GM21529 (cell line): ENCODE measurements at regions not wholly inside any gene's neighbourhood (a gene's known extent, or its start where the extent isn't known, plus 50 kb on each side); places are given as distances from the start of the nearest gene placed in this dataset.
"Not testable (repeated sequence)": the region's sequence is repeated elsewhere in the genome, so short reads cannot be mapped to it uniquely, and the experiment has no call there.

ENCODE experiments used
- ATAC-seq: cut with Tn5 transposase; IDR thresholded peaks from one replicate; pipeline ENCODE4 v1.9.1; 2021; ENCODE audit not compliant: unreplicated experiment

GRCh38 chr1:94675373-94675772 is 133.8 kb upstream of the F3 start:
- no peak for ATAC-seq

GRCh38 chr1:94674876-94675275 is 133.3 kb upstream of the F3 start:
- ATAC-seq = no peak

- no peak for ATAC-seq
Measured at GRCh38 chr1:94672934-94673333, 131.4 kb upstream of the F3 start.

DNA sequence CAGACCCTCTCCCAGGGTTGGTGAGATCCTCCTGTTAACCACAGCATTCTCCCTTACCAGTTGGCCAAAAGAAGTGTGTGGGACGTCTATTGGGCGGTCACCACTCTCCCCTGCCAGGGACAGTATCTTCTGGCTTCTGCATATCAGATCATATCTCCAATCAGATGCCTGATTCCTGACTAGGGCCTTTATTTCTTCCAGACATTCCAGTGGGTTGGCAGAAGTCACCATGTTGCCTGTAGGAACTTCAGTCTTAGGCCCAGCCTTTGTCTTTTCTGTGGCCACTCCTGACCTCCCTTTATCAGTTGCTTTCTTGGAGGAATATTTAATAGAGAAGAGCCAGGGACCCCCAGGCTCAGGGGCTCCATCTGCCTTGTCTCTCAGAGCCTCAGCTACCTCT is 130.4 kb upstream of the F3 start:
- no peak for ATAC-seq

DNA sequence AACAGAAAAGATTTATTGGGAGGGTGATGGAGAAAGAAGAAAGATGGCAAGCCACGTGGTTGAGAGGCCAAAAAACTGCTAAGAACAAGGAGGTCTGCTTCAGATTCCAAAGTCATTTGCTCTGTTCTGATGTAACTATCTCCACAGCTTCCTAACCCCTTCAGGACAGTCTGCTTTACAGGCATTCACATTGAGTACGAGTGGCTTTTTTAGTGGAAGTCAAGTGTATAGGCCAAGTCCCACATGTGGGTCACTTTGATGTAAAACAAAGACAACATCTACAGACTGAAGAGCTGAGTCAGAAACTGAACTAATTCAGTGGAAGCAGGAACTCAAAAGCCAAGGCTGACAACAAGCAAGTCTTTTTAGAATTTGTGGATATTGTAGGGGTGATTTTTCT is 128.7 kb upstream of the F3 start:
- no peak for ATAC-seq

- ATAC-seq = no peak
Measured at GRCh38 chr1:94669198-94669597, 127.6 kb upstream of the F3 start.

- no peak for ATAC-seq
Measured at GRCh38 chr1:94668528-94668927, 127.0 kb upstream of the F3 start.

DNA sequence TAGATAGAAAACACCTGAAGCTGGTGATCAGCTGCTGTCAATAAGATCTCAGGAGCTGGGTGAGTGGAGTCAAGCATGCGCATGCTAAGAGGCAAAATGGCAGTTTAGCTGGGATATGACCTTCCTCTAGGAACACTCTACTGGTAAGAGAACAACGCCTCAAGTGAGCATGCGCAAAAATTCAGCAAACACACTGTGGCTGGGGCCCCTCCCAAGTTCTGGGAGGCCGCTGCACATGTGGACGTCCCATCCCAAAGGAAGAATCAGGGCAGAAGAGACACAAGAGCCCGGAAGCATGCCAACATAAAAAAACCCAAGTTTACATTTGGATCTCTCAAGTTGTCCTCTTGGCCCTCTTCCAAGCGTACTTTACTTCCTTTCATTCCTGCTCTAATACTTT is 126.3 kb upstream of the F3 start:
- no peak for ATAC-seq

DNA sequence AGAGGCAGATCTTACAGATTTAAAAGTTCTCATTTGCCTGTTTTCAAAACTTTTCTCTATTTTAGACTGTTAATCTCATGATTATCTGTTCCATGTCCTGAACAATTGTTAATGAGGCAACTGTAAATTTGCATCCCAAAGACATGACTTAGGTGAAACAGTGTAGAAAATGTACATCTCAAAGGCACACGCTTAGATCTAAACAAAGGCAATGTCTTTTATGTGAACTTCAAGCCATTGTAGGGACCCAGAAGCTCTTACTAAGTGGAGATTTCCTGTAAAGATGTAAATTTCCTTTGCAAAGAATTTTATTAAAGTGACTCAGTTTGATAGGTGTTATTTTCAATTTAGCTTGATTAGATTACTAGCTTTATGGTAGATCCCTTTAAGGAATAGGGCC is 125.2 kb upstream of the F3 start:
- ATAC-seq = no peak

GRCh38 chr1:94661431-94661932 is 119.9 kb upstream of the F3 start:
- ATAC-seq = no peak

GRCh38 chr1:94660994-94661393 is 119.4 kb upstream of the F3 start:
- ATAC-seq = no peak

DNA sequence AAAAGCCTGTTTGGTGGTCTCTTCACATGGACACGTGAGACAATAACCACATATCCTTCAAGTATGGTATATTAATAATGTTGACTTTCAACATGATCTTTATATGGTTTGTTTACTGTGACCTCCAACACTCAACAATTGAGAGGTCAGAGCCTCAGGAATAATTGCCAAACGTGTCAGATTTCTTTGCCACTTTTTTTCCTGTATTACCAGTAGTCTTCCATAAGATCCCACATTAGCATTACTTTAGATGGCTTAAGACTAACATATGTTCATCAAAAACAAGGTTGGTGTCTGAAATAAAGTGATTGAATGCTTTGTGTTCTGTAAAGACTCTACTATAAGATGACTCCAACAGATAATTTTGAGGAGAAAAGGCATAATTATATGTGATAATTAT is 118.7 kb upstream of the F3 start:
- ATAC-seq = no peak

DNA sequence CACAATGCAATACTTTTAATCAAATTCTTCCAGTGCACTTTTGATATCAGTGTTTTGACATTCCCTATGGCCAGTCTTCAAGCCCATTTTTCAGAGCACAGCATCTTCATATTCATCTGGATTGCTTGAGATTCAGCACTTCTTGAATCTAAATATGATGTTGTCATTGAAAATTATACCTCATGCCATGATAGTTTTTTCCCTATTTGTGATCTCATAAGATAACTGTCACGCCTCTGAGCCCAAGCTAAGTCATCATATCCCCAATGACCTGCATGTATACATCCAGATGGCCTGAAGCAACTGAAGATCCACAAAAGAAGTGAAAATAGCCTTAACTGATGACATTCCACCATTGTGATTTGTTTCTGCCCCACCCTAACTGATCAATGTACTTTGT is 117.6 kb upstream of the F3 start:
- not testable (repeated sequence) for ATAC-seq

DNA sequence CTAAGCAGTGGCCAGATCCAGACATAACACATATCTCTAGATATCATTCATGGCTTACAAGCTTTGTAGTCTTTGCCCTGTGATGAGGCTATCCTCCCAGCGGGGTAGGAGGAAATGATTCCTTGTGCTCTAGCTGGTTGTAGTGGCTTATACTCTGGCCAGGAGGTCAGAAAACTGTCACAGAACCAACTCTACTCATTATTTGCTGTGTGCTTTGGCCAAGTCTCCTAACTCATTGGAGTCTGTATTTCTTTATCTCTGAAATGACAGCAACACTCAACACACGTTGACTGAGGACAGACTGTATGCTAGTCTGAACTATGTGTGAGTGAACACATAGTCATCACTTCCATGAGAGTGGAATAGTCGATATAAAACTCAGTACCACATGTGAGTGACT is 116.7 kb upstream of the F3 start:
- ATAC-seq = no peak

DNA sequence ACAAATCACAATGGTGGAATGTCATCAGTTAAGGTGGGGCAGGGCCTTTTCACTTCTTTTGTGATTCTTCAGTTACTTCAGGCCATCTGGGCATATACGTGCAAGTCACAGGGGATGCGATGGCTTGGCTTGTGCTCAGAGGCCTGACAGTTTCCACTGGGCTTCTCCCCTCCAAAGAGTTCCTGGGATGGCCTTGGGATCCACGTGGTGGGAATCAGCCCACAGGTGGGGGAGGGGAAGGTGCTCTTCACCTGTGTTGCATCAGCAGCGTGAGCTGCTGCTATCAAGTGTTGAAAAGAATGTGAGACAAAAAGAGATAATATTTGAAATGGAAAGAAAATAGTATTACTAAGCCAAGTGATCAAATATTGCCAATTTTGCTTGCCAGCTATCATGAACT is 116.2 kb upstream of the F3 start:
- ATAC-seq = not testable (repeated sequence)

- no peak for ATAC-seq
Measured at GRCh38 chr1:94656967-94657366, 115.4 kb upstream of the F3 start.

DNA sequence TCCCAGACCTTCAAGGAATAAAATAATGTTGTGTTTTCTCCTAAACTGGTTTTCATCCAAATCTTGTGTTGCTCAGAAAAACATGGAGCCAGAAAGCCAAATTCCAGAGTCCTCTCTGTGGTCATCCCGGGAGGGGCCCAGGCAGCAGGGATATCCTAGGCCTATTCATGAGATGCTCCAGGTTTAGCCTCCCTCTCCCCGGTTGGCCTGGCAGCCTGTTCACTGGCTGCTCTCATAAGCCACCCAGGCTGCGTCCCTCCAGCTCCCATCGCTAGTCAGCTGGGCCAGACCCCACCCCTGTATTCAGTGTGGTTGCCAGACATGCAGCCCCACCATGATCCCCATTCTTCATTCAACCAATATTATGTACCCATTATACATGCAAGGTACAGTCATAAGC is 113.4 kb upstream of the F3 start:
- ATAC-seq = no peak

- ATAC-seq = no peak
Measured at GRCh38 chr1:94654459-94654858, 112.9 kb upstream of the F3 start.

GRCh38 chr1:94654031-94654430 is 112.5 kb upstream of the F3 start:
- ATAC-seq = no peak

GRCh38 chr1:94653454-94653853 is 111.9 kb upstream of the F3 start:
- ATAC-seq = no peak

- ATAC-seq = no peak
Measured at GRCh38 chr1:94651076-94651475, 109.5 kb upstream of the F3 start.

- no peak for ATAC-seq
Measured at GRCh38 chr1:94650301-94650700, 108.7 kb upstream of the F3 start.

- ATAC-seq = no peak
Measured at GRCh38 chr1:94648225-94649007, 106.9 kb upstream of the F3 start.
